GM19372 (cell line): ENCODE measurements at regions not wholly inside any gene's neighbourhood (a gene's known extent, or its start where the extent isn't known, plus 50 kb on each side); places are given as distances from the start of the nearest gene placed in this dataset.

Experiments used
- ATAC-seq: cut with Tn5 transposase; IDR thresholded peaks from one replicate; pipeline ENCODE4 v1.9.1; 2021; ENCODE audit warnings: mild to moderate bottlenecking, low read depth, moderate library complexity; ENCODE audit not compliant: unreplicated experiment

DNA sequence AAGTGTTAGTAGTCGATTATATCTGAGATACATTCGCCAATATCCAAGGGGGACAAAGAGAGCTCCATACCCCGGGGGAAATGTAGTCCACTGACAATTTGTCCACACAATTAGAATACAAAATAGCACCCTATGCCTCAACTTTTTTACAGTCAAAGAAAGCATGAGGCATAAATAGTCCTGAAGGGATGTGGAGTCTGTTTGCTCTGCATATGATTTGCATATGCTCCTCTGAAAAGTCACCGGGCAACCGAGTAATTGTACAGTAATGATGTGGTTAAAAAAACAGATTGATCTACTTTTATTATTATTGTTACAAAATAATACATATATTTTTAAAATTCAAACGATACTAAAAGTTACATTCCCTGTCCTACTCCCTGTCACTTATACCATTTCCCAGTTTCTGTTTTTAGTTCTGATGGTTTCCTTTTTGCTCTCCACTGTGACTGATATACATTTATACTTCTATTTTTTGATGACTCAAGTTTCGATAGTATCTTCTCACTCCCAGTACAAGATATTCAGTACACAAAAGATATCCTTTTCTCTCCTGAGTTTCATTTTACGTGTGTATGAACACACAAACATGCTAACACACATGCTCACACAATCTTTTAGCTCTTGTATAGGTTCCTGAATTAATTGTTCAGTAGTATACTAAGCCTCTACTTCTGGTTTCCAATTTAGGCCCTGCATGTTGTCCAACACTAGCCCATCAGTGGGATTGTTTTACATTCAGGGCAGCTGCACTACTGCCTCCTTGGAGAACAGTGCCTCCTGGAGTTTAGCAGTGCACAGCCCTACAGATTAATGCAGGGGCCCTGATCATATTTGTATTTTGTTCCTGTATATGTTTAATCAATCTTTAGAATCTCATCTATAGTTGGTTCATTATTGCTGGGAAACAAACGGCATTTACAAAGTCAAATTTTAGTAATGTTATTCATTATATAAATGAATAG lies 130.9 kb downstream of the TES start:
- ATAC-seq = no peak

- no peak for ATAC-seq
These were observed 131.8 kb downstream of the TES start for GRCh38 chr7:116342125-116342524.

DNA sequence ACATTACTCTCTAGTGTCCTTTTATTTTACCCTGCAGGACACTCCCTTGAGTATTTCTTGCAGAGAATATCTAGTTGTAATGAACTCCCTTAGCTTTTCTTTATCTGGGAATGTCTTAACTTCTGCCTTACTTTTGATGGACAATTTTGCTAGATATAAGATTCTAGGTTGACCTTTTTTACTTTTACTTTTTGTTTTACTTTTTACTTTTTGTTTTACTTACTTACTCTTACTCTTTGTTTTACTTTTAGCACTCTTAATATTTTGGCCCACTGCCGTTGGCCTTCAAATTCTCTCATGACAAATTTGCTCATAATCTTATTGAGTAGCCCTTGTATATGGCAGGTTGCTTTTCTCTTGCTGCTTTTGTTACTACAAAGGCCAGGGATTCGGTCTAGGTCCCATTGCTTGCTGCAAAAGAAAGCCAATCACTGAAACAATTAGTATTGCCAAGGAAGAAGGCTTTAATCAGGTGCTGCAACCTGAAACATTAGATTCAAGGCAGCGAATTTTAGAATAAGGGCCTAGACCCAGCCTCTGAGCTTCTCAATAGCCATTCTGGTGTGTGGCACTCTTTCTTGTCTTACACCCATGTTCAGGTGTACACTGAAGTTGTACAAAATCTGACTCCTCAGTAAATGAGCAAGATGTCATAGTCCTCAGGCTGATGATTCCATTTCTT lies 137.0 kb downstream of the TES start:
- no peak for ATAC-seq

GRCh38 chr7:116348346-116348745 lies 138.0 kb downstream of the TES start:
- no peak for ATAC-seq

DNA sequence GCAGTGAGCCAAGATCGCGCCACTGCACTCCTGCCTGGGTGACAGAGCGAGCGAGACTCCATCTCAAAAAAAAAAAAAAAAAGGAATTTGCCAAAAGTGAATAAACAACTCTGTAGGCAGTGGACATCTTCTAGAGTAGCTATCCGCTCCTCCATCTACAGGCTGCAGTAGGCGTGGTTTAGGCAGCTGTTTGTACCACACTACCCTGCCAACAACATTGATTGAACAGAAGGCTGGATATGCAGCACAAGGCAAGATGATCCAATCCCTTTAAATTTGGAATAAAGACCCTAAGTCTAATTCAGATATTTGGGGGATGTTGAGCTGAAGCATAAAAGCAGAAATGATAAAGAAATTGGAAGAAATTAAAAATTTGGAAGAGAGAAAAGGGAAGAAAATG lies 141.6 kb downstream of the TES start:
- ATAC-seq = no peak

DNA sequence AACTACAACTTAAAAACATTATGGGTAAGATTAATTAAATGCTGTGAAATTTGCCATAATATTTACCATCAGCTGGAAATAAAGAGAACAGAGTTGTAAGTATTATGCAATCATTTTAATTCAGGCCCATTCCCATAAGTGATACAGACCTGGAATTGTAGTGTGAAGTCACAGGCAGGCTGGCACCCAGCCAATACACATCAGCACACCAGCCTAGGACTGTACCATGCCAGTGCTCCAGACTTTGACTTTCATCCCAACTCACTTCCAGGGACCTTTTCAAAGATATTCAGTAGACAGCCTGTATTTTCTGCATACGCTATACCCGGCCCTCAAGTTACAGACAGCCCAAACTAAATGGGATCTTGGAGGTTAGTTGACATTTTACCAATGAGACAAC lies 143.3 kb downstream of the TES start:
- ATAC-seq = no peak

- no peak for ATAC-seq
These were observed 143.8 kb downstream of the TES start for GRCh38 chr7:116354171-116354545.

GRCh38 chr7:116354546-116355423 lies 144.4 kb downstream of the TES start:
- no peak for ATAC-seq

DNA sequence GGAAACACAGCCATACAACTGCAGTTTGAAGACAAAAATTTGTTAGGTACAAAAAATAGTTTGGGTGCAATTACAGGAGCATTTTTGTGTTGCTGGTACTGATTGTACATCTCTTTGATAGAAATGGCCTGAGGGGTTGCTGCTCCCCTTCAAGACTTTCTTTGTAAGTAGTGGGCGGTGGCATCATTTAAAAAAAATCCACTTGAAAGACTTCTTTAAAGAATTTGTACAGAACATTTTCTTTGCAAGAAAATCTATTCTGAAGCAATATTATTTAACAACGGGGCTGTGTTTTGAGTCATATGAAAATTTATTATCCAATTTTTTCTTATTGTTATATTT lies 144.1 kb upstream of the CAV2 start:
- no peak for ATAC-seq

GRCh38 chr7:116356333-116356965 lies 143.1 kb upstream of the CAV2 start:
- no peak for ATAC-seq

- no peak for ATAC-seq
These were observed 142.6 kb upstream of the CAV2 start for GRCh38 chr7:116356979-116357378.

- no peak for ATAC-seq
These were observed 141.5 kb upstream of the CAV2 start for GRCh38 chr7:116357781-116358670.

- ATAC-seq = no peak
These were observed 137.8 kb upstream of the CAV2 start for GRCh38 chr7:116361767-116362166.

- no peak for ATAC-seq
These were observed 135.7 kb upstream of the CAV2 start for GRCh38 chr7:116363637-116364432.

GRCh38 chr7:116364469-116364868 lies 135.1 kb upstream of the CAV2 start:
- ATAC-seq = no peak

DNA sequence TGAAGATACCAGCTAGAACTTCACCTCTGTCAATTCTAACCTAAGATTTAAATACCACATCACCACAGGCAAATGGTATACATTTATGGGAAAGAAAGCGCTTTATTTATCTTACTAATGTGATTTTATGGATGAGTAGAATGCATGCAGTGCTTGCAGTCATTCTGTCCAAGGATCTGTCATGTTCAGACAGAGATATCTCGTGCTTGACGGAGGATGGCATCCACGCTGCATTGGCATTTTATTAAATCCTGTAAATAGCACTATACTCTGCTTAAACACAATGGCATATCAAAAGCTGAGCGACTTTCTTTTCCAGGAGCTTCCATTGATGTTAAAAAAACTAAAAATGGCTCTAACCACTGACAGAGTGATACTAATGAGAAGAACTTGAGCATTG lies 133.7 kb upstream of the CAV2 start:
- no peak for ATAC-seq

DNA sequence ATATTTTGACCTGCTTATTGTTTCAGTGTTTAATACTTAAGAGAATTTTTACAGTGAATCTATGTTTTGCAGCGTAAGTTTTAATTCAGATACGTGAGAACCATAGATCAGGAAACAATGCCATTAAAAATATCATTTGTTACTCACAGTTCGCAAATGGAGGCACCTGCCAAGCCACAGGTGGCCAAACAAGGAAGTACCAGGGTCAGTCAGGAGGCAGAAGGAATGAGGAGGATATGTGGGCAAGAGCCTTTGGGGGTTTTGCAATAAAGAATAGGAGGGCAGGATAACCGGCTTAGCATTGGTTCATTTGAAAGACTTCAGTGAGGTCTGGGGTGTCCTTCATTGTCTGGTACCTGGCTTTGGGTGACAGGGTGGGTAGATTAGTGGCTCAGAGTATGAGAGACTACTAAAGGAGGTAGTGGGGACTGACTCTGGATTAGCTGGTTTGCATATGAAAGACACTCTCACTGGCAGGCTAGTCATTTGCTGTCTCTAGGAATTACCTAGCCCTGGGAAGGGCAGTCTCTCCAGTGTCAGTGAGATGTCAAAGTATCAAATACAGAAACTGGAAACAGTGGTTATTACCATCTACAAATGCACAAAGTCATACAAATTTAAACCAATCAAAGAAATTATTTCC lies 132.2 kb upstream of the CAV2 start:
- ATAC-seq = no peak

GRCh38 chr7:116368965-116369364 lies 130.6 kb upstream of the CAV2 start:
- ATAC-seq = no peak
